ENCODE measurements at regions not wholly inside any gene's neighbourhood (a gene's known extent, or its start where the extent isn't known, plus 50 kb on each side); places are given as distances from the start of the nearest gene placed in this dataset.
"Not testable (repeated sequence)": the region's sequence is repeated elsewhere in the genome, so short reads cannot be mapped to it uniquely, and the experiment has no call there.

- not testable (repeated sequence) for TF ChIP-seq MYC (IDR thresholded peaks at IDR 0.05; ENCODE audit: borderline replicate concordance, low read length); CTCF (IDR thresholded peaks at IDR 0.05); MAZ (IDR thresholded peaks at IDR 0.05; ENCODE audit: borderline replicate concordance, low read depth, low read length); REST (IDR thresholded peaks at IDR 0.05); POLR2AphosphoS2 (conservative IDR thresholded peaks at IDR 0.05; ENCODE audit: low read length); POLR2A (IDR thresholded peaks at IDR 0.05; ENCODE audit: low read length); PHF8 (IDR thresholded peaks at IDR 0.05; ENCODE audit: borderline replicate concordance, low read depth); PBX3 (IDR thresholded peaks at IDR 0.05); CEBPB (IDR thresholded peaks at IDR 0.05); USF2 (IDR thresholded peaks at IDR 0.05); JUN (IDR thresholded peaks at IDR 0.05); KDM1A (IDR thresholded peaks at IDR 0.05; ENCODE audit: low read depth); HOXB13 (CRISPR knock-in tag; IDR thresholded peaks at IDR 0.05; ENCODE audit: low read depth); EP300 (IDR thresholded peaks at IDR 0.05)
These were observed 245.6 kb upstream of the RFC3 start for GRCh38 chr13:33572322-33572721.
